OCI-LY3 (cell line): ENCODE measurements at regions not wholly inside any gene's neighbourhood (a gene's known extent, or its start where the extent isn't known, plus 50 kb on each side); places are given as distances from the start of the nearest gene placed in this dataset.

ENCODE experiments used
- H2AFZ ChIP-seq: fragments of 200-600, 300-600 bp; shearing (Covaris generic); 2 replicates; pipeline ENCODE4 v1.6.0; 2014; ENCODE audit warnings: antibody characterized with exemption, low read depth, low read length
- H3K27ac ChIP-seq: fragments of 200-600, 300-600 bp; sonication (generic); 2 replicates; pipeline ENCODE4 v1.5.1; 2014; ENCODE audit warnings: mild to moderate bottlenecking, low read length, moderate library complexity, mixed read lengths
- H3K27me3 ChIP-seq: fragments of 200-600, 300-600 bp; sonication (generic); 2 replicates; pipeline ENCODE4 v1.6.1; 2014; ENCODE audit warnings: low read depth, low read length, mixed read lengths
- H3K36me3 ChIP-seq: fragments of 200-600, 300-600 bp; sonication (generic); replicated peaks from 2 replicates; pipeline ENCODE3; 2014; ENCODE audit warnings: low read depth, low read length, mixed read lengths
- H3K4me1 ChIP-seq: fragments of 300-600, 200-600 bp; sonication (generic); 2 replicates; pipeline ENCODE4 v1.6.1; 2014; ENCODE audit warnings: low read length, mixed read lengths
- H3K4me2 ChIP-seq: fragments of 200-600, 300-600 bp; sonication (generic); 2 replicates; pipeline ENCODE4 v1.6.1; 2014; ENCODE audit warnings: low read length, mixed read lengths
- H3K4me3 ChIP-seq: fragments of 300-600, 200-600 bp; sonication (generic); 2 replicates; pipeline ENCODE4 v1.5.1; 2014; ENCODE audit warnings: antibody characterized with exemption, mild to moderate bottlenecking, low read length, moderate library complexity
- H3K79me2 ChIP-seq: fragments of 300-600, 200-600 bp; shearing (Covaris generic); 2 replicates; pipeline ENCODE4 v1.6.1; 2014; ENCODE audit warnings: mild to moderate bottlenecking, low read length, mixed read lengths
- H3K9ac ChIP-seq: fragments of 300-600, 200-600 bp; shearing (Covaris generic); 2 replicates; pipeline ENCODE4 v1.6.0; 2014; ENCODE audit warnings: mild to moderate bottlenecking, low read length, moderate library complexity
- H3K9me3 ChIP-seq: fragments of 200-600, 300-600 bp; shearing (Covaris generic); 2 replicates; pipeline ENCODE4 v1.6.1; 2014; ENCODE audit warnings: low read length, mixed read lengths; ENCODE audit not compliant: insufficient read depth
- H4K20me1 ChIP-seq: fragments of 200-600, 300-600 bp; sonication (generic); 2 replicates; pipeline ENCODE4 v1.6.1; 2016; ENCODE audit warnings: low read length, mixed read lengths; ENCODE audit not compliant: insufficient read depth
- EZH2phosphoT487 ChIP-seq: fragments of 200-600 bp; shearing (Covaris generic); IDR thresholded peaks from 2 replicates; pipeline ENCODE4 v1.6.1; 2018; ENCODE audit warnings: antibody characterized with exemption, mixed run types, low read depth
- TF ChIP-seq, protein P1 (sequence below): fragments of 200-600, 300-600 bp; sonication (generic); IDR thresholded peaks from 2 replicates; pipeline ENCODE4 v1.5.1; 2014; ENCODE audit warnings: antibody characterized with exemption, low read length, low read depth

DNA sequence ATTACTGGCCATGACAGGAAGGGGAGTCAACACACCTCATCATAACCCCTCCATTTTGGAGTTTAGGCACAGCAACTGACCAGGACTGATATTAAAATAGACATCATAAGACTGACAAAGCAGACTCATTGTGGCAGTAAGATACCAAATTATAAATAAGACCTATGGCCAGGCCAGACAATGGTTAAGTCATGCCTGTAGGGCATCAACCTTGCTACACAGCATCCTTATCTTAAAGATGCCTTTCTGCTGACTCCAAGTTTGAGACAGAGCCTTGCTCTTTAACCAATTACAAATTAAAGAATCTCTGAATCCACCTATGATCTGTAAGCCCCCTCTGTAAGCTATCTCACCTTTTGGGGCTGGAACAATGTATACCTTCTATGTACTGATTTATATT is 65.5 kb downstream of the VCX2 start:
- no peaks in the 10 kb centered on the region for H4K20me1 ChIP-seq
- no peak overlapping the region for H2AFZ ChIP-seq
- no peaks in the 10 kb centered on the region for H3K9me3 ChIP-seq
- H3K4me2 ChIP-seq: no peak overlapping the region
- H3K27ac ChIP-seq: no peak overlapping the region
- H3K4me1 ChIP-seq: no peaks in the 10 kb centered on the region
- H3K4me3 ChIP-seq: no peak overlapping the region
- H3K79me2 ChIP-seq: no peaks in the 10 kb centered on the region
- TF ChIP-seq, protein P1, sequence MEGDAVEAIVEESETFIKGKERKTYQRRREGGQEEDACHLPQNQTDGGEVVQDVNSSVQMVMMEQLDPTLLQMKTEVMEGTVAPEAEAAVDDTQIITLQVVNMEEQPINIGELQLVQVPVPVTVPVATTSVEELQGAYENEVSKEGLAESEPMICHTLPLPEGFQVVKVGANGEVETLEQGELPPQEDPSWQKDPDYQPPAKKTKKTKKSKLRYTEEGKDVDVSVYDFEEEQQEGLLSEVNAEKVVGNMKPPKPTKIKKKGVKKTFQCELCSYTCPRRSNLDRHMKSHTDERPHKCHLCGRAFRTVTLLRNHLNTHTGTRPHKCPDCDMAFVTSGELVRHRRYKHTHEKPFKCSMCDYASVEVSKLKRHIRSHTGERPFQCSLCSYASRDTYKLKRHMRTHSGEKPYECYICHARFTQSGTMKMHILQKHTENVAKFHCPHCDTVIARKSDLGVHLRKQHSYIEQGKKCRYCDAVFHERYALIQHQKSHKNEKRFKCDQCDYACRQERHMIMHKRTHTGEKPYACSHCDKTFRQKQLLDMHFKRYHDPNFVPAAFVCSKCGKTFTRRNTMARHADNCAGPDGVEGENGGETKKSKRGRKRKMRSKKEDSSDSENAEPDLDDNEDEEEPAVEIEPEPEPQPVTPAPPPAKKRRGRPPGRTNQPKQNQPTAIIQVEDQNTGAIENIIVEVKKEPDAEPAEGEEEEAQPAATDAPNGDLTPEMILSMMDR: no peak
- TF ChIP-seq EZH2phosphoT487: no peak
- no peaks in the 10 kb centered on the region for H3K36me3 ChIP-seq
- H3K27me3 ChIP-seq: no peaks in the 10 kb centered on the region
- no peak overlapping the region for H3K9ac ChIP-seq

DNA sequence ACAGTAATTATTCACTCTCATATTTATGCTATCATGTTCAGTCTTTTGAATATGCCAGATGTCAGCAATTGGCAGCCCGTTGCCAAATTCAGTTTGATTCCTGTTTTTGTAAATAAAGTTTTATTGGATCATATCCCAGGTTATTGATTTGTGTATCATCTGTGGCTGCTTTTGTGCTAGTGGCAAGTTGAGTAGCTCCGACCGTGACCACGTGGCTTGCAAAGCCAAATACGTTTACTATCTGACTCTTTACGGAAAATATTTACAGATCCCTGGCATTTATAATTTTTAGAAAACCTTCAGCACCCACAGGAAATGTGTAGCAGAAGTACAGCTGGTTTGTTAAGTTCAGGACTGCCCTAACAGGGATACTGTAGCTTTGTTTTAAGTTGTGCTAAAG is 67.4 kb downstream of the VCX2 start:
- Histone ChIP-seq H3K79me2 (no peaks in the 10 kb centered on the region), H3K9me3 (no peaks in the 10 kb centered on the region), H3K27me3 (no peaks in the 10 kb centered on the region), H3K4me3 (no peak overlapping the region), H3K9ac (no peak overlapping the region), H3K36me3 (no peaks in the 10 kb centered on the region), H3K27ac (no peak overlapping the region), H3K4me1 (no peaks in the 10 kb centered on the region), H4K20me1 (no peaks in the 10 kb centered on the region), H3K4me2 (no peak overlapping the region), H2AFZ (no peak overlapping the region)
- TF ChIP-seq, protein P1: no peak
- TF ChIP-seq EZH2phosphoT487: no peak

DNA sequence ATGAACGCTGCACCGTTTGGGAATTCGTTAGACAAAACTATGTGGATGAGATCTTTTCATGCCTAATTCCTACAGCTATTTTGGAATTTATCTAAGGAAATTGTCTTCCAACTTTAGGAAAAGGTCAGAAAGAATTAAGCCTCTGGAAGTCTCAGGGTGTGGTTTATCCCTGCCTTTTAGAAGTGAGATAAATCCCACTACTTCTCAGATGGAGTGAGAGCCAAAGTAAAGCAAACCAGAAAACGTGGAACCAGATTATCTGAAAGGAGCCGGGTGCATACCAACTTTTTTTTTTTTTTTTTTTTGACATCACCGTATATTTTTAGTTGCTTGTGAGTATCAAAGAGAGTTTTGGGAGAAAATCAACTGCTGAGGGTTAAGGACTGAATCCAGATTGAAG is 79.6 kb downstream of the VCX2 start:
- no peak overlapping the region for H2AFZ ChIP-seq
- no peak for TF ChIP-seq EZH2phosphoT487
- TF ChIP-seq, protein P1: no peak
- no peak overlapping the region for H3K27ac ChIP-seq
- H3K4me3 ChIP-seq: no peak overlapping the region
- H4K20me1 ChIP-seq: no peaks in the 10 kb centered on the region
- no peak overlapping the region for H3K9ac ChIP-seq
- H3K36me3 ChIP-seq: no peaks in the 10 kb centered on the region
- no peaks in the 10 kb centered on the region for H3K9me3 ChIP-seq
- H3K27me3 ChIP-seq: no peaks in the 10 kb centered on the region
- H3K4me2 ChIP-seq: no peak overlapping the region
- no peaks in the 10 kb centered on the region for H3K79me2 ChIP-seq
- no peaks in the 10 kb centered on the region for H3K4me1 ChIP-seq

DNA sequence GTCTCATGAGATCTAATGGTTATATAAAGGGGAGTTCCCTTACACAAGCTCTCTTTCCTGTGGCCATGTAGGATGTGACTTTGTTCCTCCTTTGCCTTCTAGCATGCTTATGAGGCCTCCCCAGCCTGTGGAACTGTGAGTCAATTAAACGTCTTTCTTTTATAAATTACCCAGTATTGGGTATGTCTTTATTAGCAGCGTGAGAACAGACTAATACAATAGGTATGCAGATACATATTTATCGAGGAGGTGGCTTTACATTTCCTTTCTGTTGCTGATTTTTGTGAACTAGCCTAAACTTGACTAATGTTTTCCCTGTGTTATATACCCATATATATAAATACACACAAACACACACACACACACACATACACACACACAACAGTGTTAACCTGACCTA is 80.2 kb downstream of the VCX2 start:
- Histone ChIP-seq H3K9ac (no peak overlapping the region), H3K4me3 (no peak overlapping the region), H2AFZ (no peak overlapping the region), H4K20me1 (no peaks in the 10 kb centered on the region), H3K4me1 (no peaks in the 10 kb centered on the region), H3K36me3 (no peaks in the 10 kb centered on the region), H3K27ac (no peak overlapping the region), H3K27me3 (no peaks in the 10 kb centered on the region), H3K9me3 (no peaks in the 10 kb centered on the region), H3K4me2 (no peak overlapping the region), H3K79me2 (no peaks in the 10 kb centered on the region)
- TF ChIP-seq, protein P1: no peak
- no peak for TF ChIP-seq EZH2phosphoT487
